Body of pancreas (tissue), 4 donors: ENCODE measurements at regions not wholly inside any gene's neighbourhood (a gene's known extent, or its start where the extent isn't known, plus 50 kb on each side); places are given as distances from the start of the nearest gene placed in this dataset.

ENCODE experiments used
- CTCF ChIP-seq, 7 experiments: fragments of 450-650 bp in 4 of 7; fragments of 200-600 bp in 3 of 7; sonication (generic) in 3 of 7; IDR thresholded peaks; one replicate each; pipeline ENCODE4 v1.5.1; 2016 to 2019; ENCODE audit warnings: antibody characterized with exemption in 7 of 7
- POLR2A ChIP-seq, 3 donors: fragments of 450-650 bp; IDR thresholded peaks; one replicate each; pipeline ENCODE4 v1.6.1; 2016; ENCODE audit warnings: antibody characterized with exemption in 3 of 3, mild to moderate bottlenecking in 2 of 3

DNA sequence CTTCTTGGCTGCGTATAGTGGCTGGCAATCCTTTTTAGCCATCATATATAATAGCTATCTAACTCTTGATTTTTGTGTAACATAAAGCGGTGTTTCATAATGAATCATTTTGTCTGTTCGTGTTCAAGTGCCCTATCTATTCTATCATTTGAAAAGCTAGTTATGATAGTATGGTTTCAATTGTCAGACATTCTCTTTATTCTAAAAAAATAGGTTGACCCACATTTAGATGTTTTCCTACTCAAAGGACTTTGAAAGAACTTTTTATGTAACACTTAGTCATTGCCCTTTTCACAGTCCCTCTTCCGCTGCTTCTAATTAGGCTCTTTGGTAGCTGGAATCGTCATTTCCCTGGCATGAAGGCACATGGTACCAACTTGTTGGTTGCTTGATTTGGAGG lies 272.2 kb upstream of the B3GALT2 start:
- no peak for TF ChIP-seq CTCF (IDR thresholded peaks at IDR 0.05)
- no peak for TF ChIP-seq POLR2A (IDR thresholded peaks at IDR 0.05)
